ENCODE measurements at regions not wholly inside any gene's neighbourhood (a gene's known extent, or its start where the extent isn't known, plus 50 kb on each side); places are given as distances from the start of the nearest gene placed in this dataset.

DNA sequence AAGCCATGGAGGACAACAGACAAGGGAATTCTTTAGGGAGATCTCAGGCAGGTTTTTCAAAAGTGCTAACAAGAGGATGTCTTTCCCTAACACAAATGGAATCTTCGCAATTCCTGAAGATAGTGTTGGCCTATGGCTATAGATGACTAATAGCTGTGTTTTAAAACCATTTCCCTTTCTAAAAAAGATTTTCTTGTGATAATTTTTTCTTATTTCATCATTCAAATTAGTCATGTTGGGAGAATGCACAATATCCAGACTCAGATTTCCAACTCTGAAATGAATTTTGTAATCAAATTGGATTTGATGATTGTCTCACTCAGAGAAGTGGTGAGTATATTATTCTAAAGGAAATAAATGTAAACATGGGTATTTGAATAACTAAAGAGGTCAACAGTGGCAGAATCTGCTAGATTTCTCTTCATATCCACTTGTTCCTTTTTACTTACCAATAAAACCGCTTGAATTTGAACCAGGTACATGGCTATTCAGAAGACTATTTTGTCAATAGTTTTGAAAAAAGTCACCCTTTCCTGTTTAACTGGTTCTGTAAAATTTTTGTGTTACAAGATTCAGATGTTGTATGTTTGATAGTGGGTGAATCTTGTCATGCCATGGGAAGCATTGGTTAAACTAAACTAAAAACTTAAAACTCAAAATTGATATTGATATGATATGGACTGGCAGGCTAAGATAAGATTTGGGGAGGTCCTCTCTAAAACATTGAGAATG is 1223.7 kb upstream of the EYS start:
- Mint-ChIP-seq H3K27me3 (ENCODE audit: insufficient read depth) (no peaks in the 10 kb centered on the region), H3K27ac (no peak overlapping the region), H3K9me3 (peaks cover 33% of the 10 kb centered on the region), H3K4me3 (no peak overlapping the region), H3K36me3 (ENCODE audit: low read depth) (no peaks in the 10 kb centered on the region; the same call in 1 of the 2 replicates), H3K4me1 (ENCODE audit: low read depth) (no peaks in the 10 kb centered on the region)
- TF ChIP-seq, protein P1, sequence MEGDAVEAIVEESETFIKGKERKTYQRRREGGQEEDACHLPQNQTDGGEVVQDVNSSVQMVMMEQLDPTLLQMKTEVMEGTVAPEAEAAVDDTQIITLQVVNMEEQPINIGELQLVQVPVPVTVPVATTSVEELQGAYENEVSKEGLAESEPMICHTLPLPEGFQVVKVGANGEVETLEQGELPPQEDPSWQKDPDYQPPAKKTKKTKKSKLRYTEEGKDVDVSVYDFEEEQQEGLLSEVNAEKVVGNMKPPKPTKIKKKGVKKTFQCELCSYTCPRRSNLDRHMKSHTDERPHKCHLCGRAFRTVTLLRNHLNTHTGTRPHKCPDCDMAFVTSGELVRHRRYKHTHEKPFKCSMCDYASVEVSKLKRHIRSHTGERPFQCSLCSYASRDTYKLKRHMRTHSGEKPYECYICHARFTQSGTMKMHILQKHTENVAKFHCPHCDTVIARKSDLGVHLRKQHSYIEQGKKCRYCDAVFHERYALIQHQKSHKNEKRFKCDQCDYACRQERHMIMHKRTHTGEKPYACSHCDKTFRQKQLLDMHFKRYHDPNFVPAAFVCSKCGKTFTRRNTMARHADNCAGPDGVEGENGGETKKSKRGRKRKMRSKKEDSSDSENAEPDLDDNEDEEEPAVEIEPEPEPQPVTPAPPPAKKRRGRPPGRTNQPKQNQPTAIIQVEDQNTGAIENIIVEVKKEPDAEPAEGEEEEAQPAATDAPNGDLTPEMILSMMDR (IDR thresholded peaks at IDR 0.05) = no peak
- no peak for DNase-seq

DNA sequence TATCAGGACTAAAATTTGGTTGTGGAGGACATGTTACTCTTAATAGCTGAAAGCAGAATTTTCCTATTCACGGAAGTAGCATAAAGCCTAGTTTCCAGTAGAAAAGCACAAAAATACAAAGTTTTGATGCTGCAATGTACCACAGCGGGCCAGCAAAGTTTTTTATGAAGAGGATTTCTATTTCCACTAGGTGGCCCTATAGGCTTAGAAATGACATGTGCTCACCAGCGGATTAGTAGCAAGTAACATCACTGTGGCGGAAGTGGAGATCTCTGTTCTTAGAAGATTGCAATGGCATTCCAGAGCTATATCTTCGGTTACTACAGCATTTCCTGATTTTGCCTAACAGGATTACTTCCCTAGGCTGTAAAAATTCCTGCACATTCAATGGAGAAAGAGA is 1219.0 kb upstream of the EYS start:
- H3K27ac Mint-ChIP-seq = no peak overlapping the region
- H3K4me3 Mint-ChIP-seq = no peak overlapping the region
- no peaks in the 10 kb centered on the region for H3K27me3 Mint-ChIP-seq (ENCODE audit: insufficient read depth)
- TF ChIP-seq, protein P1 (IDR thresholded peaks at IDR 0.05) = peak; percentile 39
- H3K9me3 Mint-ChIP-seq = peaks cover 48% of the 10 kb centered on the region
- DNase-seq = no peak
- H3K36me3 Mint-ChIP-seq (ENCODE audit: low read depth) = no peaks in the 10 kb centered on the region; the same call in 1 of the 2 replicates
- no peaks in the 10 kb centered on the region for H3K4me1 Mint-ChIP-seq (ENCODE audit: low read depth)

GRCh38 chr6:66913657-66914056 is 1206.6 kb upstream of the EYS start:
- Mint-ChIP-seq H3K4me1 (ENCODE audit: low read depth) (no peaks in the 10 kb centered on the region), H3K27ac (no peak overlapping the region), H3K36me3 (ENCODE audit: low read depth) (no peaks in the 10 kb centered on the region), H3K4me3 (no peak overlapping the region), H3K27me3 (ENCODE audit: insufficient read depth) (no peaks in the 10 kb centered on the region), H3K9me3 (peaks cover 15% of the 10 kb centered on the region)
- DNase-seq = no peak
- TF ChIP-seq, protein P1 (IDR thresholded peaks at IDR 0.05) = no peak

DNA sequence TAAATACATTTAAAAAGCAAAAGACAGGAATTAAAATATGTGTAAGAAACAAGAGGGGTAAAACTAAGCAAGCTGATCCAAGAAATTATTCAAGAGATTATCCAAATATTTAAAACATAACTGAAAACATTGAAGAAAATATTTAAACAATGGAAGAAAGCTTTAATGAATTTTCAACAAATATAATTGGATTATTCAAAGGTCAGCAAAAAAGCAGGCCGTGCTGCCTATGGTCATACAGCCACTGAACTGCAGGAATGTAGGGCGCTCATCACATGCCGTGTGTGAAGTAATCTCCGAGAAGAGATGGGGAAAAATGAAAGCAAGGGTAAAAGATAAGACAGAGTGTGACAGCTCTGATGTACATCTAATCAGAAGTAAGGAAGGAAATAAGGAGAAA is 1195.4 kb upstream of the EYS start:
- DNase-seq = no peak
- H3K4me3 Mint-ChIP-seq = no peak overlapping the region
- peaks cover 23% of the 10 kb centered on the region for H3K9me3 Mint-ChIP-seq
- no peaks in the 10 kb centered on the region; the same call in 1 of the 2 replicates for H3K27me3 Mint-ChIP-seq (ENCODE audit: insufficient read depth)
- no peaks in the 10 kb centered on the region for H3K4me1 Mint-ChIP-seq (ENCODE audit: low read depth)
- H3K36me3 Mint-ChIP-seq (ENCODE audit: low read depth) = no peaks in the 10 kb centered on the region
- TF ChIP-seq, protein P1 (IDR thresholded peaks at IDR 0.05) = no peak
- no peak overlapping the region for H3K27ac Mint-ChIP-seq

- no peak for DNase-seq
- Mint-ChIP-seq H3K9me3 (peaks cover 40% of the 10 kb centered on the region), H3K27ac (no peak overlapping the region), H3K4me3 (no peak overlapping the region), H3K4me1 (ENCODE audit: low read depth) (no peaks in the 10 kb centered on the region), H3K36me3 (ENCODE audit: low read depth) (no peaks in the 10 kb centered on the region), H3K27me3 (ENCODE audit: insufficient read depth) (no peaks in the 10 kb centered on the region; the same call in 1 of the 2 replicates)
- TF ChIP-seq, protein P1 (IDR thresholded peaks at IDR 0.05) = no peak
These were observed 1193.4 kb upstream of the EYS start for GRCh38 chr6:66900133-66901083.
